GM21390 (cell line): ENCODE measurements at regions not wholly inside any gene's neighbourhood (a gene's known extent, or its start where the extent isn't known, plus 50 kb on each side); places are given as distances from the start of the nearest gene placed in this dataset.
A peak's percentile ranks its signal among the peaks of the same experiment; 100 is the strongest.

ENCODE experiments used
- ATAC-seq: cut with Tn5 transposase; IDR thresholded peaks from one replicate; pipeline ENCODE4 v1.9.1; 2021; ENCODE audit not compliant: unreplicated experiment

DNA sequence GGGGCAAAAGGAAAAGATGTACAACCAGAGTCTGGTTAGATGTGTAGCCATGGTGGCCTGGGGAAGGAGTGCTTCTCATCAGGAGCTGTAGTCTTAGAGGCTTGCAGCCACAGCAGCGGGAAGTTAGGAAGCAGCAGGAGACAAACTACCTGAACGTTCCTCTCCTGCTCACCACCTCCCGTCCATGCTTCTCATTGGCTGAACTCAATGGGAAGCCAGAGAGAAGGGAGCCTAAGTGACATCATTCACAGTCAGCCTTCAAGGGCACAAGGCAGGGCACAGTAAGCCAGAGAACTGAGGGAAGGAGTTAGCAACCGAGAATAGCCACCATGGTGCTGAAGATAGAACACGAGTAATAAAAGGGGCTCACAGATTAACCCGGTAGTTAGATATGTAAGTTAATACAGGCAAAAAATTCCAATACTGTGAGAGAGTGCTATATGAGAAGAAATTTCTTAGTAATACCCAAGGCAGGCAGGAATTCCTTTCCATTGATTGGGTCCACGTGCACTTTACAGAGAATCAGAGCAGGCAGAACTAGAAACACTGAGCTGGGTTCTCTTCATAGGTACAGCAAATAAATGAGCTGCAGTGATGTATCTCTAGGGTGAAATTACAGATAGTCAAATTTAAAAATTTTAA is 391.5 kb upstream of the DACH1 start:
- no peak for ATAC-seq

DNA sequence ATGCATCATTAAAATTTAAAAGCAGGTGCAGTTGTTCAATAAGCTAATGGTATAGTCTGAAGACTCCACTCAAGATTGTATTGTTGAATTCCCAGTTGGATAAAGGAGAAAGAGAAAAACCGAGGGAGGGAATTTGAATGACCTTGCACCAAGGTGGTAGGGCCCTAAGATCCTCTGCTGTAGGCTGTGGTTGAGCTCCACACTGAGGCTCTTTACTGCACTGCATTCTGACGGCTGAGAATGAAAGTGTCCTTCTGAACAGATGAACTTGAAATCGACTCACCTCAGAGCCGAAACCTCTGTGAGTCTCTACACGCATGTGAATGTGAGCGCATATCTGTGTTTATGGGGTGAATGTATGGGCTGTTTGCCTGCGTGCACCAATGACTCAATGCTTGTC is 388.9 kb upstream of the DACH1 start:
- ATAC-seq: no peak

DNA sequence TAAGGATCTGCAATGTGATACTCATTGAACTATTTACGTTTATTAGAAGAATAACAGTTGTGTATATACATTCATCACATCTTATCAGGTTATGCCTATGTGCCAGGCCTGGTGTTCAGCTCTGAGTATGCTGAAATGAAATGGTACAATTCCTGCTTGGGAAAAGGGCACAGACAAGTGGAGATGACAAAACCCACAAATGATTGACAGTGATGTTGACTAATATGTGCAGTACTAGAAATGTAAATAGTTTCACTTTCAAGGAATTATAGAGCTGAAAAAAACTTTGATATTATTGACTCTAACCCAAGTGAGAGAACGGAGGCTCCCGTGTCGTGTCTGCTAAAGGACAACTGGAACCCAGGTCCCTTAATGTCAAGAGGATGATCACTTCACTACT is 386.8 kb upstream of the DACH1 start:
- ATAC-seq: no peak

DNA sequence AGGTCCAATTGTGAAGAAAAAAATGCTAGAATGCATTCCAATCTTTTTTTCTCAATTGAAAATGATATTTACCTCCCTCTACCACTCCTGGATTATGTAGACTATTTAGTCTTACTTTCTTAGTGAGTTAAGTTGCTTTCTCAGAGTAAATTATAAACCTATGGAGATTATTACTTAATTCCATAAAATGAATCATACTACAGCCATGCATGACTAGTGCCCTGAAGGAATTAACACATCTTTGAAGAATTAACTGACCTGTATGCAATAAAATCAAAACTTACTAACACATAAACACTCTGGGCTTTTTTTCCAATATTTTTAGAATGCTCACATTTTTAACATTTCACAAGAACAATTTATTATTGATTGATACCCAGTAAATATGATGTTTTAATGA is 379.4 kb upstream of the DACH1 start:
- no peak for ATAC-seq

DNA sequence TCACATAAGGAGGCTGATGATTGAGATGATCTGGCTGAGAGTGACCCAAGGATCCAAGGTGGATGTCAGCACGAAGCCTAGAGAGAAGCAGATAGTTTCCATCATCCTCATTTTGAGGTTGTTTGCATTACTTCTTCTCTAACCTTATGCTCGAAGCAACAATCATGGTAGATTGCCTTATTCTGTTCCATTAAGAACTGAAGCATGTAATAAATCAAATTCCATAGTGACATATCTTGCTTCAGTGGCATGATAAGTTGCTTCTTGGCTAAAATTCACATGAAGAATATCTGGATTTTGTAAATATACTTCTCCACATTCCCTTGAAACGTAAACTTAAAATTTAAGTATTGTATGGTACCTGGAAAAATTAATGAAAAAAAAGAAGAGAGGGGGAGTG is 377.8 kb upstream of the DACH1 start:
- ATAC-seq: no peak

DNA sequence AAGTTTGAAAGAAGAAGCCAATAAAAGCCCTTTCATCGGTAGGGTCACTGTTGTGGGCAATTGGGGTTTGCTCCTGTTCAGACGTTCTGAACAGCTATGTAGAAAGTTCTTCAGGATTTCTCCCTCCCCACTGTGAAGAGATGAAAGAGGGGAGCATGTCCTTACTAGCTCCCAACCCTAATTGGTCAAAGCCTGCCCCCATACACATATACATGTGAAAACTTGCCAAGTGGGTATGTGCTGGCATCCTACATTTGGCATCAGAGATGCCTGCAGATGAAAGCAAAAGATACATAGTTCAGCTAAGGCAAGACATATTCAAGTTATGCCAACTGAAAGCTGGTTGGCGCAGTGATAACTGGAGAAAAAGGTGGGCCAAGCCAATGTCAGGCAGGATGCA is 363.1 kb upstream of the DACH1 start:
- ATAC-seq: no peak

DNA sequence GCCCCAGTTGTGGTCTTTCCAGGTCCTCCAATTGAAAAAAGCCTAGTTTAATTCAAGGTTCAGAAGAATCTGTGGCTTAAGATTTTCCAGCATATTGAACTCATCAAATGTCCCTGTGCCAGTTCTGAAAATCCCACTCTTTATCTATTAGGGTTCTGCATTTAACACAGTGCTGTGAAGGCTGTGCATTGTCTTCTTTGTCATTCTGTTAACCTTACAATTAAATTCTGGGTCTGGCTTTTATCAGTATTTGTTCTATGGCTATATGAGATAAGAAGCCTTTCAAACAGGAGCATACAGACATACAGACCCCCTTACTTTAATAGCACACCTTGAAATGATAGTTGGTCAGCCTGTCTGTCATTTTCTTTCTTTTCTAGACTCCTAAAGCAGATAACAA is 362.1 kb upstream of the DACH1 start:
- no peak for ATAC-seq

DNA sequence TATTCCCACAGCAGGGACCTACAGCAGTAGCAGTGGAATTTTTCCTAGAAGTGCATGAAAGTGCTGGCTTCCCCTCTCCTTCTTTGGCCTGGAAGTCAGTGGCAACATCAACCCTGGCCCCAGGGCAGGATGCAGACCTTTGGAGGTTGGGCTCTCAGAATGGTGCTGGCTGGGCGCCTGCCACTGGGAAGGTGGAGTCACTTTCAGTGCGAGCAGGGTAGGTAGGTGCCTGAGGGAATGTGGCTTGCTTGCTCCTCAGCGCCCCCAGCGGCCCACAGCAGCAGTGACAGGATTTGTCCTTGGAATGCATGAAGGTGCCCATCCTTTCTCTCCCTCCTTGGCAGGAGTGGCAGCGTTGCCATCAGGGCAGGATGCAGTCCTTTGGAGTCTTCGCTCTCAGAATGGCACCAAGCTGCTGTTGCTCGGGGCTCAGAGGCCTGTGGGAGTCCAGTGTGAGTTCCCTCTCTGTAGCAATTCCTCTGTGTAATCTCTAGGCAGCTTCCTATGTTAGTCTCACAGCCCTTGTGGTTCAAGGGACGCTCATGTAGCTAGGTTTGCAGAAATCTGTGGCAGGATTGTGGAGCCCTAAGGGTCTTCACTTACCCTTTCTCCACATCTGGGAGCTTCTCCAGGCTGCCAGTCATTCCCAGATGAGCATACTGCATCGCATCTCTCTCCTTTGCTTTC is 354.4 kb upstream of the DACH1 start:
- peak; percentile 68 for ATAC-seq

DNA sequence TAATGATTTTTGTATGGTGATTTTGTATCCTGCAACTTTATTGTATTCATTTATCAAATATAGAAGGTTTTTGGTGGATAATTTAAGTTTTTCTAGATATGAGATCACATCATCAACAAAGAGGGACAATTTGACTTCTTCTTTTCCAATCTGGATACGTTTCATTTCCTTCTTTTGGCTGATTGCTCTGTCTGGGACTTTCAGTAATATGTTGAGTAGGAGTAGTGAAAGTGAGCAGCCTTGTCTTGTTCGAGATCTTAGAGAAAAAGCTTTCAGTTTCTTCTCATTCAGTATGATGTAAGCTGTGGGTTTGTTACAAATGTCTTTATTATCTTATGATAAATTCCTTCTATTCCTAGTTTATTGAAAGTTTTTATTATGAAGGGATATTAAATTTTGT is 352.0 kb upstream of the DACH1 start:
- ATAC-seq: peak; percentile 87

DNA sequence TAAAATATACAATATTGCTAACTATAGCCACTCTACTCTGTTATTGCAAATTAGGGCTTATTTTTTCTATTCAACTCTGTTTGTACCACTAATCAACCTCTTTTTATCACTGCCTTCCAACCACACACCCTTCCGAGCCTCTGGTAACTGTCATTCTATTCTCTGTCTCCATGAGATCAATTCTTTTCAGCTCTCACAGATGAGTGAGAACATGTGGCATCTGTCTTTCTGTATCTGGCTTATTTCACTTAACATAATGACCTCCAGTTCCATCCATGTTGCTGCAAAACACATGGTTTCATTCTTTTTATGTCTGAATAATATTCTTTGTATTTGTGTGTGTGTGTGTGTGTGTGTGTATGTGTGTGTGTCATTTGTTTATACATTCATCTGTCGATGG is 350.1 kb upstream of the DACH1 start:
- ATAC-seq: no peak

DNA sequence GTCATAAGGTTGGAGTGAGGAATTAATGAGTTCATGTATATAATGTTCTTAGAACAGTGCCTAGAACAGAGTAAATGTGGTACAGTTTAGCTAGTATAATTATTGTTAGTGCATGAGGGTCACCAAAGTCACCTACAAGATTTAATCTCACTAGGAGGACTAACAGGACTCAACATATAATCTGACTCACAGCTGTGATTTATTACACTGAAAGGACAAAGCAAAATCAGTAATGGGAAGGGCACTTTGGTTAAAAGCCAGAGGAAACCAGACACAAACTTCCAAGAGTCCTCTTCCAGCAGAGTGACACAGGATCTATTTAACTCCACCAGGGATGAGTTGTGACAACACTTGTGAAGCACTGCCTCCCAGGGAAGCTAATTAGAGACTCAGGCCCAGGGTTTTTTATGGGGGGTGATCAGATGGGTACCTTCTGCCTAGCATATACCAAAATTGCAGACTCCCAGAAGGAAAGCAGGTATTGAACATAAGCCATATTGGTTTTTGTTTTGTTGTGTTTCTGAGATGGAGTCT is 341.2 kb upstream of the DACH1 start:
- no peak for ATAC-seq

DNA sequence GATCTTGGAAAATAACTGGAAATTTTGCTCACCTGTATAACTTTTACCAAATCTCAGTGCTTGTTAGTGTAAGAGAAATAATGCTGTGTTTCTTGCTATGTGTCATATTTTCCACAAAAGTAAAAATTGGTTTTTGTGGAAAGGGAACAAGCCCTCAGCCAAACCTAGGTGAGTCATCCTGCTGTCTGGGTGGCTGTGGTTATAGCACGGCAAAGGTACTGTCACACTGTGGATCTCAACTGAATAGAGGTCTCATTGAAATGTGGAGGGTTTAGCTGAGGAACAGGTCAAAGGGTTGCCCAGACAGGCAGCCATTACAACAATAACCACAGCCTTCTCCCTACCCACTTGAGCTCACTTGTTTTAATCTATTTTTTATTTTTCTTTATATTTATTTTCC is 338.8 kb upstream of the DACH1 start:
- no peak for ATAC-seq

DNA sequence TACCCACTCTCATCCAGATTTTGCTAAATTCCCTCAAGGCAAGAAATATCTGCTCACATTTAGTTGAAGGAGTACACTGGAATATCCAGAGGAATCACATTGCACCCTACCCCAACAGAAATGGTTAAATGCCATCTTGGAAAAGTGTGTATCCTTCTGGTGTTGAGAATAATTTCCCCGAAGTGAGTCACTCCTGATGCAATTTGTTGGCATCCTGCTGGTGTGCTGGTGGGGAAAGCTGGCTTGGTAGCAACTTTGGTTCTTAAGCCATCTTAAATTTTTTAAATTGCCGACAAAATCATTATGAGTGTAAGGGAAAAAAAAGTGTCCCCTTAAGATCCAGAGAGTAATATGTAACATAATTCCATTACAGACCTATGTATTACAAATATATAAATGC is 337.3 kb upstream of the DACH1 start:
- ATAC-seq: no peak

DNA sequence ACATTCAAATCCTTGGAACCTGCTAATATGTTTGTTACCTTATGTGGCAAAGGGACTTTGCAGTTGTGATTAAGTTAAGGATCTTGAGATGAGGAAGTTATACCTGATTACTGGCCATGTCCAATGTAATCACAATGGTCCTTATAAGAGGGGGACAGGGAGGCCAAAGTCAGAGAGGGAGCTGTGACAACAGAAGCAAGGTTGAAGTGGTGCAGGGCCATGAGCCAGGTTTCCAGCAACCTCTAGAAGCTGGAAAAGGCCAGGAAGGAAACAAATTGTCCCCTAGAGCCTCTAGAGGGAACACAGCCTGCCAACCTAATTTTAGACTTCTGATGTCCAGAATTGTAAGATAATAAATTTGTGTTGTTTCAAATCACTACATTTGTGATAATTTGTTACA is 334.7 kb upstream of the DACH1 start:
- ATAC-seq: no peak

DNA sequence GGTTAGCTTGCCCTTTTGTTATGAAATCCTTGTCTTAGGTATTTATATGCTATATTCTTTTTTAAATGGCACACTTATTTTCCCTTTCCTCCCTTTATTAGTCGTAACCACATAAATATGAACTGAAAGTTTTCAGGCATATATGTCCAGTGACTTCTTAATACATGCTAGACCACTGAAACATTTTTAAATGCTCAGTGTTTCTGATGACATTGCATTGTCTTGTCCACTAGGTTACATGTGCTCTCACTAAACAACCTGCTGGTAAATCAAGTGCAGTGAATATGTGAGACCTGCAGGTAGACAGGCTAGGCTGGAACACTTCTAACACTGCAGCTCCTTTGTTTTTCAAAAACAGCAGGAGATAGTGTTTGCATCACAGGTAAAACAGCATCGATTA is 332.6 kb upstream of the DACH1 start:
- ATAC-seq: no peak

DNA sequence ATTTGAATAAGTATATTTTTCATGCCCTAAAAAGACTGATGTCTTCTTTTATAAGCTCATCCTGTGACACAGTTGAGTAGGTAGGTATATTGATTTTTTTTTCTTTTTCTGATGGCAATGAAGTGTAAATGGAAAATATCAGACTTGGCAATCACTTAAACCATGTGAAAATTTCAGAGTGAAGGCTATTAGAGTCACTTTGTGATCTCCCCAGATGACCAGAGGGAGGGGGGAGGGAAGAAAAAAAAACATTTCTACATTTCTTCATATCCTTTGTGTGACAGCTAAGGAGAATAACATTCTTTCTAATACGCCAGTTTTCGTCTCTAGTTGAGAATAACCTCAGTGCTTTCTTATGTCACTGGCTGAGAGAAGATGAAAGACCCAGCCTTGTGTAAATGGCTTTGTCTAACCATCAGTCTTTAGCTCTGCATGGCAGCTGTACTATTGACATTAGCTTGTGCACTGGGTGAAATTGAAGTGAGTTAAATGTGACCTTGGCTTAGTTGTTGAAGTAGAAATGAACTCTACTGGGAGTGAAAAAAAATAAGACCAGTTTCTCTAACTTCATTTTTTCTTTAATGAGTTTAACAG is 332.1 kb upstream of the DACH1 start:
- ATAC-seq: no peak

DNA sequence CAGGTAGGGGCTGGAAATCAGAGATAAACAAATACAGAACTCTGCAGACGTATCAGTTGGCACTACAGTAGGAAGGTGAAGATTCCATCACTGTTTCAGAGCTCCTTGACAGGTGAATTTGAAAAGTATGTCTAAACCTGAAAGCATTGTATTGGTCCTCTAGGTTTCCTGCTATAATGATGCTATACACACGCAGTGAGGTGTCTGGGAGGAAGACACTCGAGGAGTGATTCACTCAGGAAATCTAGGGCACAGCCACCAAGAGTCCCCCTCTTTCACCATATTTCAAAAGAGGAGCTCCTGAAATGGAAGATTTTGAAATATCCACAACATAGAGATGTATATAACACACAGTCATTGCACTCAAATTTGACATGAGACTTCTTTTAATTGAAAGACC is 331.0 kb upstream of the DACH1 start:
- no peak for ATAC-seq

DNA sequence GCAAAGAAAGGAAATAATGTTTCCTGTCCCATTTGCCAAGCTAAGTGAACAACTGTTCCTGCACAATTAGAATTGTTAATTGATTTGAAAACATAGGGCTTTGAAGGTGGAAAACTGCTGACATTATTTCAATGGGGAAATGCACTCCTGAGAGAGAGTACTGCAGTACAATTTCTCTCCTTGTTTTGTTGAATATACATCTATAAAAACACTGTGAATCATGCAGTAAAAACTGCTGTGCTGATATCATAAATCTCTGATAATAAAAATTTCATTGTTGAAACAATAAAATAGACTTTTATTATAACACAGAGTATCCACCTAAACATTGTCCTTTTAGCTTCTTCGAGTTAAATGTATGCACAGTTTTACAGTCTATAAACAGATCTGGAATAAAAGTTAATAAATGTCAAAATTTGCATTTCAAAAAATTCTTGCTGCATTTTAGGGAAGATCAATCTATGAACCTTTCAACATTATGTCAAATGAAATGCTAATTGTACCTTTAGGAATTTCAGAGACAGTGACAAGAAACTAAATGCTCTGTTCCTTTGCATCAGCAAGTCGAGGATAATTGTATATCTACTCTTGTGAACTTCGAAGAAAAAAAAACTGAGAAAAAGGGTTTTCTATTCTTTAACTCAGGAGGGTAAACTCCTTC is 328.2 kb upstream of the DACH1 start:
- ATAC-seq: no peak

DNA sequence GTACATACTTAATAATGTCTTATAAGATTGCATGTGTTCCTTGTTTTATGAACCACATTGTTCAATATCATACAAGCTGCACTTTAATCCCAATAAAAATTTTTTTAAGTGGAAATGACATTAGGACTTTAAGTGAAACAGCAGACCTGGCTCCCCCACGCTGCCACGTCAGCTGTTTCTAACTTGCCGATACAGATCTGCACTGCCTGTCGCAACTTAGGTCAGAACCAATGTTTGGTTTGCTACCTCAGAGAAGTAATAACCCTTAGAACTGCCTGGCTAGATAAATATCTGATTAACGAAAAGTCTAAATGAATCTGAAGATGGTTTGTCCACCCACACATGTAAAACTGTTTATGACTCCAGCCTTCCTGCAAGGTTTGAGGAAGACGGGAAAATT is 327.5 kb upstream of the DACH1 start:
- ATAC-seq: no peak

DNA sequence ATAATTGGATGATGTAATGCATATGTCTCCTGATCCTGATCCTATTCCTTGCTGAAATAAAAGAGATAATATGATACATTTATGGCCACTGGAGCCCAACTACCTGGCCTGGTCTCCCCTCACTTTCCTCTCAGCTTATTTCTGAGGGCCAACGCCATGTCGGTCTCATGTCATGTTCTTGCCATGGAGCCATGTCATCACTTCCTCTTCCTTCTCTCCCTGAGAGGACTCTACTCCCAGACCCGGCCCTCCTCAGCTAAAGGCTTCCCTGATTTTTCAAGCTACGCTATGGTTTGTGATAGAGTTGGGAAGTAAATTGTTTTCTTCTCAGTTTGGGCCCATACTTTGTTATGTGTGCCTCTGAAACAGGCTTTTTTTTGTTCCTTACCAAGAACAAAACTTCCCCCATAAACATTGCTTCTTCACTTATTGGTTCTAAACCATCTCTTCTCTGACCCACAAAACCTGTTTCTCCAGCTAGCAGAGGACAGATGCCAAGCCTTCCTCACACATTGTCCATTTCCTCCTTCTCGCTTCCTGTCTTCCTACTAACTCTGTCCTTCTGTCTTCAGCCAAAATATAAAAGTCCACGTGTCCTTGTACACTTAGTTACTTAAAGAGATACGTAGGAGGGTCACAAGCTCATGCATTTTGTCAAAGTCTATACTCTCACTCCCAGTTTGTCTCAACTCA is 319.9 kb upstream of the DACH1 start:
- ATAC-seq: no peak

DNA sequence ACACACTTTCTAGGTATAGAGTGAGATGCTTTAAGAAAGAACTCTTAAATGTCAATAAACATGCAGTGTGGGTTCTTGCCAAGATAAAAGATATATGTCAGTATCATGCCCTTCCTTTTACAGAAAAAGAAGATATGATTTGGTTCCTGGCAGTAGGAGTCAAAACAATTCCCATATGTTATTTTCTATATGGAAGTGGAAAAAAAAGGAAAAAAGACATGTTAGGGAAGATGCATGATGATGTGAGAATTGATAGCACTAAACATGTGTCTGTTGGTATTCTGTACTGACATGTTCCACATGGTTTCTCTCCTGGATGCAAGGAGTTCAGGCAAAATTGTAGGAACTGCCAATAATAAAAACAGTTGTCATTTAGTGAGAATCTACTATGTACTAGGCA is 318.8 kb upstream of the DACH1 start:
- no peak for ATAC-seq
